AG04450 (cell line): ENCODE measurements at regions not wholly inside any gene's neighbourhood (a gene's known extent, or its start where the extent isn't known, plus 50 kb on each side); places are given as distances from the start of the nearest gene placed in this dataset.
A peak's percentile ranks its signal among the peaks of the same experiment; 100 is the strongest.
"Not testable (repeated sequence)": the region's sequence is repeated elsewhere in the genome, so short reads cannot be mapped to it uniquely, and the experiment has no call there.

ENCODE experiments used
- CTCF ChIA-PET: fragments of 300-600, 350-600 bp; formaldehyde crosslinking; extraction: SDS; loops from one replicate; lab custom pipeline; 2022; ENCODE audit warnings: antibody characterized with exemption, inconsistent platforms; lab: Charles Lee
- POLR2A ChIA-PET: fragments of 350-600 bp; formaldehyde crosslinking; extraction: SDS; loops from one replicate; lab custom pipeline; 2021; ENCODE audit warnings: antibody characterized with exemption, inconsistent platforms; lab: Yijun Ruan, JAX
- DNase-seq: peaks from one replicate; pipeline ENCODE4 v3.0.0-alpha.2; 2011; ENCODE audit warnings: low read depth, low spot score
- H3K27ac ChIP-seq: one replicate; pipeline ENCODE4 v1.5.1; 2012; ENCODE audit warnings: low read depth, low read length, control low read depth
- H3K27me3 ChIP-seq: one replicate; pipeline ENCODE4 v1.6.0; 2012; ENCODE audit warnings: low read length; ENCODE audit not compliant: control insufficient read depth, insufficient read depth
- H3K4me3 ChIP-seq: 2 replicates; pipeline ENCODE4 v1.5.1; 2011; ENCODE audit warnings: mild to moderate bottlenecking, low read depth, low read length, control low read depth
- H3K9me3 ChIP-seq: 2 replicates; pipeline ENCODE4 v1.5.1; 2012; ENCODE audit warnings: low read length; ENCODE audit not compliant: control insufficient read depth, insufficient read depth
- TF ChIP-seq, protein P1 (sequence below): IDR thresholded peaks from 2 replicates; pipeline ENCODE4 v1.5.1; 2011; ENCODE audit warnings: low read depth, low read length, control low read depth, inconsistent platforms

GRCh38 chr7:89621925-89622641 lies 532.2 kb upstream of the STEAP1 start:
- ChIA-PET CTCF (interaction anchor here (0.8 to 2.2 kb wide), 3 partner anchors 16 to 1379 kb away, joined by 3 to 19 read pairs (median 10); no protein-coding TSS in a partner anchor), POLR2A (no interaction called here)
- TF ChIP-seq, protein P1, sequence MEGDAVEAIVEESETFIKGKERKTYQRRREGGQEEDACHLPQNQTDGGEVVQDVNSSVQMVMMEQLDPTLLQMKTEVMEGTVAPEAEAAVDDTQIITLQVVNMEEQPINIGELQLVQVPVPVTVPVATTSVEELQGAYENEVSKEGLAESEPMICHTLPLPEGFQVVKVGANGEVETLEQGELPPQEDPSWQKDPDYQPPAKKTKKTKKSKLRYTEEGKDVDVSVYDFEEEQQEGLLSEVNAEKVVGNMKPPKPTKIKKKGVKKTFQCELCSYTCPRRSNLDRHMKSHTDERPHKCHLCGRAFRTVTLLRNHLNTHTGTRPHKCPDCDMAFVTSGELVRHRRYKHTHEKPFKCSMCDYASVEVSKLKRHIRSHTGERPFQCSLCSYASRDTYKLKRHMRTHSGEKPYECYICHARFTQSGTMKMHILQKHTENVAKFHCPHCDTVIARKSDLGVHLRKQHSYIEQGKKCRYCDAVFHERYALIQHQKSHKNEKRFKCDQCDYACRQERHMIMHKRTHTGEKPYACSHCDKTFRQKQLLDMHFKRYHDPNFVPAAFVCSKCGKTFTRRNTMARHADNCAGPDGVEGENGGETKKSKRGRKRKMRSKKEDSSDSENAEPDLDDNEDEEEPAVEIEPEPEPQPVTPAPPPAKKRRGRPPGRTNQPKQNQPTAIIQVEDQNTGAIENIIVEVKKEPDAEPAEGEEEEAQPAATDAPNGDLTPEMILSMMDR: no peak
- no peaks in the 10 kb centered on the region for H3K27me3 ChIP-seq
- no peak overlapping the region for H3K4me3 ChIP-seq
- DNase-seq: no peak
- H3K9me3 ChIP-seq: peaks cover 27% of the 10 kb centered on the region
- no peak overlapping the region for H3K27ac ChIP-seq

DNA sequence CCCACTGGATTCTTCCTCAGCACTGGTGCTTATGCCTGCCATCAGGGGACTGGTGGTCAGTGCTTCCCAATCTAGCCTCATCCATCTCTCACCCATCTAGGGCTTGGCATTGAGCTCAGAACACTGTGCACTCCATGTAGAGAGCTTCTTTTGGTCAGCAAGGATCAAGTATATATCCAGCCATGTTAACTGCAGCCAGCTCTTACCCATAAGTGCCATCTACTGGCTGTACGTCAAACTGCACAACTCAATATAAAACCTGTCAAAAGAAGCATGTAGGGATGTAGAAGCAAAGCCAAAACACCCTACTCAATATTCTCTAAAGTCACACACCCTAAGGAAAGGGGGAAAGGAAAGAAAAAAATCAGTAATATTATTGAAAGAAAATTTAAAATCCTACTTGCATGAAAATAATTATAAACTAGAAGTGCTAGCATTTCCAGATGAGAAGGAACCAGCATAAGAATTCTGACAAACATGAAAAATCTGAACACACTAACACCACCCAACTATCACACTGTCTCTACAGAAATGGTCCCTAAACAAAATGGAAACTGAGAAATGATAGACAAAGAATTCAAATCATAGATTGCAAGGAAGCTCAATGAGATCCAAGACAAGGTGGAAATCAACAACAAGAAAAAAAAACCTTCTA lies 531.1 kb upstream of the STEAP1 start:
- DNase-seq: no peak
- Histone ChIP-seq H3K9me3 (peaks cover 28% of the 10 kb centered on the region), H3K27ac (no peak overlapping the region), H3K4me3 (no peak overlapping the region), H3K27me3 (no peaks in the 10 kb centered on the region)
- ChIA-PET POLR2A (no interaction called here), CTCF (interaction anchor here (0.7 to 2.2 kb wide), 4 partner anchors 15 to 1380 kb away, joined by 3 to 19 read pairs (median 7); no protein-coding TSS in a partner anchor)
- TF ChIP-seq, protein P1: peak; percentile 38

- POLR2A ChIA-PET, DNase-seq: not testable (repeated sequence)
- CTCF ChIA-PET: interaction anchor here (2.2 kb wide), 1 partner anchor 1381 kb away, joined by 19 read pairs; no protein-coding TSS in a partner anchor
These were observed 530.1 kb upstream of the STEAP1 start for GRCh38 chr7:89624155-89624554.

DNA sequence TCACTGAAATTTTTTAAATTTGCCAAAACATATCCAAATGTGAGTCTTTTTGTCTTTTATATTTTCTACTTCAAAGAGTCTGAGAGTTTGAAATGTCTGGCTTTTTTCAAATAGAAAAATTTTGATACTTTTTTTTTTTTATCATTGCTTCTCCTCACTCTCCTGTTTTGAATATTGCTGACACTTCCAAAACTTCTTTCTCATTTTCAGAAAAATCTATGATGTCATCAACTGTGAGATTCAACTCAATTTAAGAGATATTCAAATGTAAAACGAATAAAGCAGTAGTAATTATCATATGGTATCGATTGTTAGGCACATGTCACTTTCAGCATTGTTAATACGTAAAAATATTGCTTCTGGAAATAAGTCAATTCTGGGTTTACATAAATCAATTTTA lies 505.8 kb upstream of the STEAP1 start:
- no peak overlapping the region for H3K27ac ChIP-seq
- no peak for DNase-seq
- POLR2A ChIA-PET: no interaction called here
- no peak overlapping the region for H3K4me3 ChIP-seq
- no peaks in the 10 kb centered on the region for H3K9me3 ChIP-seq
- TF ChIP-seq, protein P1: no peak
- CTCF ChIA-PET: no interaction called here
- H3K27me3 ChIP-seq: no peaks in the 10 kb centered on the region

More at GRCh38 chr7:89624155-89624554, 530.1 kb upstream of the STEAP1 start:
- H3K27ac ChIP-seq, H3K4me3 ChIP-seq, H3K27me3 ChIP-seq: not testable (repeated sequence)
- H3K9me3 ChIP-seq: peaks cover 30% of the 10 kb centered on the region

DNA sequence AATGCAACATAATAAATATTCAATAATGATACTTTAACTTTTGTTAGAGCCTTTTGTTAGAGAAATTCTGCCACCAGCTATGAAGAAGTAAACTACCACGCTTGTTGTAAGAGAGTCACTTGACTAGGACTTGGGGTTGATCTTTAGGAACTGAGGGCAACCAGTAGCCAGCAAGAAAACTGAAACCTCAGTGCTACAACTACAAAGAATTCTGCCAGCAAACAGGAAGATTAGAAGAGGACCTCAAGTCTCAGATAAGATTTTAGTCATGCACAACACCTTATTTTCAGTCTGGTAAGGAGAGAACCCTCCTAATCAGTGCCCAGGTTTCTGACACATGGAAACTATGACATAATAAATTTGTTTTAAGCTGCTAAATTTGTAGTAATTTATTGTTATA lies 498.3 kb upstream of the STEAP1 start:
- TF ChIP-seq, protein P1: no peak
- no peak overlapping the region for H3K4me3 ChIP-seq
- no peaks in the 10 kb centered on the region; the same call in 1 of the 2 replicates for H3K9me3 ChIP-seq
- H3K27me3 ChIP-seq: no peaks in the 10 kb centered on the region
- no peak for DNase-seq
- H3K27ac ChIP-seq: no peak overlapping the region
- ChIA-PET CTCF (no interaction called here), POLR2A (no interaction called here)
